ENCODE measurements at regions not wholly inside any gene's neighbourhood (a gene's known extent, or its start where the extent isn't known, plus 50 kb on each side); places are given as distances from the start of the nearest gene placed in this dataset.

DNA sequence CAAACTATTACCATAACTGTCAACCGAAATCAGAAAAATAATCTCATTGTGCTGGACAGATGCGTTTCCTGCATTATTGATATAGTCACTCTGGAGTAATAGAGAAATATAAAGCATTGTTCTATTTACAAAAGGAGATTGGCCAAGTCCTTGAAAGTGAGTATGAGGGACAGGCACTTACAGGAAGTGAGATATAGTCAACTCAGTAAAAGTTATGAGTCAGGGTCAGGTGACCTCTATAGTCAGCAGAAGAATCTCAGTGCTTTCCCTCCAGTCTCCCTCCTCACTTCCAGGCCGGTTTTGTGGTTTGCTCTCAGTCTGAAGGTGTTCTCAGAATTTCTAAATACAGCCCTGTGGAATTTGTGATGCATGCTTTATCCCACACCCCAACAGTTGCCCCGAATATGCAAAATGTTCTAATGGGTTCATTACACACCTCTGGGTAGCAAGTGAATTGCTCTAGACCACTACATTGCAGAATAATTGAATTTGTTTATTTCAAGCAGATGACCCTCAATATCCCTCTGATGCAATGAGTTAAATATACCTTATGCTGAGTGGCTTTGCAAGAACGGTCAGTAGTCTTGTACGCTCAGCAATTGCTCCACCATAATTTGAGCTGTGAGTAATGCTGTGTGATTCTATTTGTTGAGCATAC lies 787.7 kb downstream of the MCTP2 start:
- Histone ChIP-seq H3K27me3 (no peaks in the 10 kb centered on the region), H3K9me3 (no peaks in the 10 kb centered on the region), H3K4me3 (no peak overlapping the region), H3K36me3 (no peaks in the 10 kb centered on the region), H3K4me1 (peaks cover 0 to 15% (median 0%) of the 10 kb centered on the region in 3 donors), H3K27ac (peak overlapping the region in 1 of 4 donors; percentile 15)
- DNase-seq, result no peak
- TF ChIP-seq, protein P1, sequence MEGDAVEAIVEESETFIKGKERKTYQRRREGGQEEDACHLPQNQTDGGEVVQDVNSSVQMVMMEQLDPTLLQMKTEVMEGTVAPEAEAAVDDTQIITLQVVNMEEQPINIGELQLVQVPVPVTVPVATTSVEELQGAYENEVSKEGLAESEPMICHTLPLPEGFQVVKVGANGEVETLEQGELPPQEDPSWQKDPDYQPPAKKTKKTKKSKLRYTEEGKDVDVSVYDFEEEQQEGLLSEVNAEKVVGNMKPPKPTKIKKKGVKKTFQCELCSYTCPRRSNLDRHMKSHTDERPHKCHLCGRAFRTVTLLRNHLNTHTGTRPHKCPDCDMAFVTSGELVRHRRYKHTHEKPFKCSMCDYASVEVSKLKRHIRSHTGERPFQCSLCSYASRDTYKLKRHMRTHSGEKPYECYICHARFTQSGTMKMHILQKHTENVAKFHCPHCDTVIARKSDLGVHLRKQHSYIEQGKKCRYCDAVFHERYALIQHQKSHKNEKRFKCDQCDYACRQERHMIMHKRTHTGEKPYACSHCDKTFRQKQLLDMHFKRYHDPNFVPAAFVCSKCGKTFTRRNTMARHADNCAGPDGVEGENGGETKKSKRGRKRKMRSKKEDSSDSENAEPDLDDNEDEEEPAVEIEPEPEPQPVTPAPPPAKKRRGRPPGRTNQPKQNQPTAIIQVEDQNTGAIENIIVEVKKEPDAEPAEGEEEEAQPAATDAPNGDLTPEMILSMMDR (IDR thresholded peaks at IDR 0.05), result no peak
- intact Hi-C loops (cut with DNase I), result no loop called here
- WGBS, 2 donors, result 55 to 64% methylated on average over 6 of the region's 6 CpGs

DNA sequence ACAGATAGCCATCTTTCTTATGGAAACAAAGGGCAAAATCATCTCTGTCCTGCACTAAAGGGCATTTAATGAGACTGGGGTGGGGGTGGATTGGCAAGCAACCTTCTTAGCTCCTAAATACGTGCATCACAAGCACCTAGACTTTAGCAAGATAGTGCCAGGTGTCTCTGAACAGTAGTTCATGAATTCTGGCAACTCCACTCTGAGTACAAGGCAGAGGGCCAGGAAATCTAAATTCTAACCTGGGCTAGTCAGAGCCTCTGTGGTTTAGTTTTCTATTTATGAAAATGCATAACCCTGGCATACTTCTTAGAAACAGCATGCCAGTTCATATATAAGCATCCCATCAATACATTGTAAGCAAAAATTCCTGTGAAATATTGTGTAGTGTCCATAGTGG lies 788.5 kb downstream of the MCTP2 start:
- no peak overlapping the region for H3K4me3 ChIP-seq
- H3K27me3 ChIP-seq, result no peaks in the 10 kb centered on the region
- no peaks in the 10 kb centered on the region for H3K36me3 ChIP-seq
- intact Hi-C loops (cut with DNase I), result no loop called here
- no peaks in the 10 kb centered on the region for H3K9me3 ChIP-seq
- no peak overlapping the region for H3K27ac ChIP-seq
- peaks cover 0 to 15% (median 3%) of the 10 kb centered on the region in 3 donors for H3K4me1 ChIP-seq
- no peak for DNase-seq
- TF ChIP-seq, protein P1 (IDR thresholded peaks at IDR 0.05), result no peak
- TF ChIP-seq POLR2A (IDR thresholded peaks at IDR 0.05), result no peak
- WGBS, 2 donors, result 56 to 73% methylated on average over 1 of the region's 1 CpG

DNA sequence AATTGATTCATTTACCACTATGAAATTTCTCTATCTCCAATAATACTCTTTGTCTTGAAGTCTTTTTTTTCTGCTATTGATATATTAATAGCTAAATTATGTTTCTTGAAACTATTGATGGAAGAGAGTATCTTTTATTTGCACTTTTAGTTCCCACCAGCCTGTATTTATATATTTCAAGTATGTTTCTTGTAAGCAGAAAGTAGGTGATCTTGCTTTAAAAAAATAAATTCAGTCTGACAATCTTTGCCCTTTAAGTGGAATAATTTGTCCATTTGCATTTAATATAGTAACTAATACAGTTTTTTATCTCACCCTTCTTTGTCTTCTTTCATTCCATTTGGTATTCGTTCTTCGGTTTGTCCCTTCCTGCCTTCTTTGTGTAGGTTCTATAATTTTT lies 790.5 kb downstream of the MCTP2 start:
- intact Hi-C loops (cut with DNase I), result no loop called here
- H3K27ac ChIP-seq, result no peak overlapping the region
- no peak for TF ChIP-seq POLR2A (IDR thresholded peaks at IDR 0.05)
- TF ChIP-seq, protein P1 (IDR thresholded peaks at IDR 0.05), result no peak
- no peak overlapping the region for H3K4me3 ChIP-seq
- no peaks in the 10 kb centered on the region for H3K27me3 ChIP-seq
- peaks cover 0 to 15% (median 3%) of the 10 kb centered on the region in 3 donors for H3K4me1 ChIP-seq
- H3K9me3 ChIP-seq, result no peaks in the 10 kb centered on the region
- no peaks in the 10 kb centered on the region for H3K36me3 ChIP-seq
- DNase-seq, result no peak
- WGBS, 2 donors, result 92 to 98% methylated on average over 2 of the region's 2 CpGs

DNA sequence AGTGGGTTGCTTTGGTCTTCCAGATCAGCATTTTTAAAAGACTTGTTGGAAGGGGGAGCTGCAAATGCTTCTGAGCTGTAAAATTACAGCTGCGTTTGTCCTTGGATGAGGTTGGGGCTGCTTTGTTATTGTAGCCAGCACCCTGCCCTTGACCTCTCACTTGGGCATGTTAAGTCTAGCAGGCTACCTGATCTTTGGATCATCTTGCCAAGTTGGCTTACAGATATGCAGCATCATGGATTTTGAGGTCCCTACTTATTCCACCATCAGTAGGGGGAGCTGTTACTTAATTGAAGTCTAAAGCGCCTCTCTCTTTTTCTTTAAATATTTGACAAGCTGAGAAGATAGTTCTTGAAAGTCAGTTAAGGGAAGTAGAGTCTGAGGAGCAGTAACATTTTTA lies 793.0 kb downstream of the MCTP2 start:
- DNase-seq, result no peak
- no peak overlapping the region for H3K27ac ChIP-seq
- no peaks in the 10 kb centered on the region for H3K9me3 ChIP-seq
- 25 to 43% methylated on average over 2 of the region's 2 CpGs for WGBS, 2 donors
- intact Hi-C loops (cut with DNase I), result no loop called here
- TF ChIP-seq POLR2A (IDR thresholded peaks at IDR 0.05), result no peak
- TF ChIP-seq, protein P1 (IDR thresholded peaks at IDR 0.05), result peak in 5 of 6 experiments; percentile 11 to 49 (median 14)
- no peak overlapping the region for H3K4me3 ChIP-seq
- H3K27me3 ChIP-seq, result no peaks in the 10 kb centered on the region
- H3K36me3 ChIP-seq, result no peaks in the 10 kb centered on the region
- peaks cover 0 to 3% (median 0%) of the 10 kb centered on the region in 3 donors for H3K4me1 ChIP-seq

DNA sequence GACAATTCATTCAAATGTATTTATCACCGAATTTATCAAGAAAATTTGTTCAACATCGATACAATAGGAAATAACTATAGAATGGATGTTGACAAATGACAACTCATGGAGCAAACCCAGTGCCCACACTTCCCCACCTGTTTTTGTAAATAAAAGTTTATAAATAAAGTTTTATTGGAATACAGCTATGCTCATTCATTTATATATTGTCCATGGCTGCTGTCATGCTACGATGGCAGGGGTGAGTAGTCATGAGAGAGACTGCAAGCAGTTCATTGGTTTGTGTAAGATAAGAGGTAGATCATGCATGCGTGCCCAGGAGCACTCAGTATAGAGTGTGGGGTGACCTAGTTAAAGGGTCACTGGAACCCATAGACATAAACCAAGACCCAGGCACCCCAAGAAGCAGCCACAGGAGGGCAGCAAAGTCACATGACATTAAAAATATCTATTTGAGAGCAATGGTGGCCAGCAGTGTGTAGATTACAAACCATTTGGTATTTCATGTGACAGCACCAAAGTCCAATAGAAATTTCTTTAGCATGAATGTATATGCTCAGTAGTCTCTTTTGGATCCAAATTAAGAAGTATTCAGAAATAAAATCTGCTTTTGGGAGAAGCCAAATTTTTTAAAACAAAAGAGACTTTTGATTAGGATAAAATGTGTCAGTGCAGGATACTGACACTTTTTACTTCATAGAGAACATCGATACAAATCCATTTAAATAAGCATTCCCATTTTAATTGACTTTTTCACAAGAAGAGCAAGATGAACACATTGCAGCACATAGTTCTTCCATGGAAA lies 794.8 kb downstream of the MCTP2 start:
- no peaks in the 10 kb centered on the region for H3K9me3 ChIP-seq
- no peak overlapping the region for H3K4me3 ChIP-seq
- no peak for DNase-seq
- 86% methylated on average over 5 of the region's 5 CpGs for WGBS, 2 donors
- no peaks in the 10 kb centered on the region for H3K36me3 ChIP-seq
- peaks cover 0 to 3% (median 0%) of the 10 kb centered on the region in 3 donors for H3K4me1 ChIP-seq
- H3K27me3 ChIP-seq, result no peaks in the 10 kb centered on the region
- no peak for TF ChIP-seq POLR2A (IDR thresholded peaks at IDR 0.05)
- TF ChIP-seq, protein P1 (IDR thresholded peaks at IDR 0.05), result peak in 4 of 6 experiments; percentile 39 to 67 (median 51)
- intact Hi-C loops (cut with DNase I), result no loop called here
- no peak overlapping the region for H3K27ac ChIP-seq
